ENCODE measurements at regions not wholly inside any gene's neighbourhood (a gene's known extent, or its start where the extent isn't known, plus 50 kb on each side); places are given as distances from the start of the nearest gene placed in this dataset.

DNA sequence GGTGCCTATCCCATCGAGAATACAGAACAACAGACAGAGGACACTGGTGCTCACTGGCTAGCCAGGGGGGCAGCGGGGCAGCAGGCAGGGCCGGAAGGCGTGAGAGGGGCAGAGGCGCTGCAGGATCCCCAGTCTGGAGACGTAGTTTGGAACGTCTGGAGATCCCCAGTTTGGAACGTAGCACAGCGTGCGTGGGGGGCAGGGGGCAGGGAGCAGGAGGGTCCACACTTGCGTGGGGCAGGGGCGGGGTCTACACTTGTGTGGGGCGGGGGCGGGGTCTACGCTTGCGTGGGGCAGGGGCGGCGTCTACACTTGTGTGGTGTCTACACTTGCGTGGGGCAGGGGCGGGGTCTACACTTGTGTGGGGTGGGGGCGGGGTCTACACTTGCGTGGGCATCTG lies 107.2 kb downstream of the DACT2 start:
- TF ChIP-seq EZH2 (IDR thresholded peaks at IDR 0.05; ENCODE audit: borderline replicate concordance, insufficient read depth, low read depth, low read length, poor library complexity, severe bottlenecking) (no peak), CTCF (IDR thresholded peaks at IDR 0.05) (no peak)
